Mammary epithelial cell (primary cell): ENCODE measurements at regions not wholly inside any gene's neighbourhood (a gene's known extent, or its start where the extent isn't known, plus 50 kb on each side); places are given as distances from the start of the nearest gene placed in this dataset.

Source experiments
- CTCF ChIP-seq, 2 donors: IDR thresholded peaks in 1 of 2; conservative IDR thresholded peaks in 1 of 2; 2 replicates each; pipeline ENCODE4 v1.5.1; 2011 to 2012; ENCODE audit warnings: inconsistent platforms in 2 of 2, low read length in 2 of 2, mild to moderate bottlenecking in 2 of 2, control low read depth in 1 of 2, low read depth in 1 of 2; ENCODE audit not compliant: insufficient read depth in 1 of 2; ENCODE audit errors: extremely low read depth in 1 of 2
- EZH2 ChIP-seq: IDR thresholded peaks from 2 replicates; pipeline ENCODE4 v1.6.1; 2012; ENCODE audit warnings: low read length, inconsistent platforms, borderline replicate concordance

- TF ChIP-seq CTCF (conservative IDR thresholded peaks at IDR 0.05 in 1 of 2, IDR thresholded peaks at IDR 0.05 in 1 of 2; ENCODE audit: extremely low read depth in 1 of 2, insufficient read depth in 1 of 2, low read depth in 1 of 2, low read length in 2 of 2): no peak
- TF ChIP-seq EZH2: no peak
These were observed 81.0 kb upstream of the ASB18 start for GRCh38 chr2:236345081-236345714.
